ENCODE measurements at regions not wholly inside any gene's neighbourhood (a gene's known extent, or its start where the extent isn't known, plus 50 kb on each side); places are given as distances from the start of the nearest gene placed in this dataset.

DNA sequence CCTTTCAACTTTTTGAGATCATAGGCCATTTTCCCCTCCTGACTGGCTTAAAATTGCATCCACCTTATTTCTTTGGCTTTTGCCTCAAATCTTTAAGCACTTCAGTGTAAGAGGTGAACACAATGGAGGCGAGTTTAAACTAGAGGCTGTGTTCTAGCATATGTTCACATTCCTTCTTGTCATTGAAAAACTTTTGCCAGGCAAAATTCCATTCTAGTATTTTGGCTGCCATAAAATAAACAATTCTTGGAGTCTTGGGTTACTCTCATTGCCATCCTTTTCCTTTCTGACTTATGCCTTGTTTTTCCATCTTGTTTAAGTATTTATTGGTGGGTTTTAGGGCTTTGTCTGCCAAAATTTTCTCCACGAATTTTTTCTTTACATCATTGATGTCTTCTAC, 137.3 kb upstream of the ANXA10 start:
- TF ChIP-seq, protein P1, sequence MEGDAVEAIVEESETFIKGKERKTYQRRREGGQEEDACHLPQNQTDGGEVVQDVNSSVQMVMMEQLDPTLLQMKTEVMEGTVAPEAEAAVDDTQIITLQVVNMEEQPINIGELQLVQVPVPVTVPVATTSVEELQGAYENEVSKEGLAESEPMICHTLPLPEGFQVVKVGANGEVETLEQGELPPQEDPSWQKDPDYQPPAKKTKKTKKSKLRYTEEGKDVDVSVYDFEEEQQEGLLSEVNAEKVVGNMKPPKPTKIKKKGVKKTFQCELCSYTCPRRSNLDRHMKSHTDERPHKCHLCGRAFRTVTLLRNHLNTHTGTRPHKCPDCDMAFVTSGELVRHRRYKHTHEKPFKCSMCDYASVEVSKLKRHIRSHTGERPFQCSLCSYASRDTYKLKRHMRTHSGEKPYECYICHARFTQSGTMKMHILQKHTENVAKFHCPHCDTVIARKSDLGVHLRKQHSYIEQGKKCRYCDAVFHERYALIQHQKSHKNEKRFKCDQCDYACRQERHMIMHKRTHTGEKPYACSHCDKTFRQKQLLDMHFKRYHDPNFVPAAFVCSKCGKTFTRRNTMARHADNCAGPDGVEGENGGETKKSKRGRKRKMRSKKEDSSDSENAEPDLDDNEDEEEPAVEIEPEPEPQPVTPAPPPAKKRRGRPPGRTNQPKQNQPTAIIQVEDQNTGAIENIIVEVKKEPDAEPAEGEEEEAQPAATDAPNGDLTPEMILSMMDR (IDR thresholded peaks at IDR 0.05; ENCODE audit: insufficient read depth, low read length, poor library complexity, severe bottlenecking) = no peak
- no peak for DNase-seq (ENCODE audit: low read depth)
- Histone ChIP-seq H3K27me3 (ENCODE audit: control insufficient read depth, insufficient read depth, low read length) (no peaks in the 10 kb centered on the region), H3K36me3 (ENCODE audit: control insufficient read depth, insufficient read depth, low read length) (no peaks in the 10 kb centered on the region), H3K4me3 (ENCODE audit: low read depth, low read length) (no peak overlapping the region)

- H3K27me3 ChIP-seq (ENCODE audit: control insufficient read depth, insufficient read depth, low read length) = no peaks in the 10 kb centered on the region
- H3K4me3 ChIP-seq (ENCODE audit: low read depth, low read length) = no peak overlapping the region
- TF ChIP-seq, protein P1 (IDR thresholded peaks at IDR 0.05; ENCODE audit: insufficient read depth, low read length, poor library complexity, severe bottlenecking) = no peak
- DNase-seq (ENCODE audit: low read depth) = no peak
- no peaks in the 10 kb centered on the region for H3K36me3 ChIP-seq (ENCODE audit: control insufficient read depth, insufficient read depth, low read length)
Measured at GRCh38 chr4:167956676-167957075, 135.7 kb upstream of the ANXA10 start.

DNA sequence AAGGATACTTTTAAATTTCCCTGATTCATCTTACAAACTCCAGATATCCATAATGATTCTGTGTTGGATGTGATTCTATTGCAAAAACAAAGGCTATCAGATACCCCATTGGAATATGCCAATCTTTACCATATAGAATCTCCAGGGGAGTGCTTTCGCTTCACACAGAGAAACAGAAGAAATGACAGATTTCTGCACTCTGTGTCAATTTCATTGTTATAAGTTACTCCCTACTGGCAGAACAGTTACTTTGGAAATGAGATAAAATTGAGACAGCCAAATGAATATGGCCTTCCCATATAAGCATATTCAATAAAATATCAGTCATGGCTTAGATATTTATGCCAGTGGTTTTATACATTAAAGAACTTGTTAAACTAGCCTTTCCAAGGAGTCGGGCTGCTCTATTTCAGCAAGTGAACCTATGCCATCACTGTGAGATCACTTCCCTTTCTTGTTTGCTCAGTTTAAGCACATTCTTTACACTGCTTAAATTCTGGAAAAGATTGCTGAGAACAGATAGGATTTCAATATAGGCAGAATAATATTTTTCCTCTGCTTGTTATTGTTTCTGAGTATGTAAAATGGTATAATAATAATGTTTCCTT, 127.5 kb upstream of the ANXA10 start:
- Histone ChIP-seq H3K4me3 (ENCODE audit: low read depth, low read length) (no peak overlapping the region), H3K27me3 (ENCODE audit: control insufficient read depth, insufficient read depth, low read length) (no peaks in the 10 kb centered on the region), H3K36me3 (ENCODE audit: control insufficient read depth, insufficient read depth, low read length) (no peaks in the 10 kb centered on the region)
- TF ChIP-seq, protein P1 (IDR thresholded peaks at IDR 0.05; ENCODE audit: insufficient read depth, low read length, poor library complexity, severe bottlenecking) = no peak
- DNase-seq (ENCODE audit: low read depth) = no peak

DNA sequence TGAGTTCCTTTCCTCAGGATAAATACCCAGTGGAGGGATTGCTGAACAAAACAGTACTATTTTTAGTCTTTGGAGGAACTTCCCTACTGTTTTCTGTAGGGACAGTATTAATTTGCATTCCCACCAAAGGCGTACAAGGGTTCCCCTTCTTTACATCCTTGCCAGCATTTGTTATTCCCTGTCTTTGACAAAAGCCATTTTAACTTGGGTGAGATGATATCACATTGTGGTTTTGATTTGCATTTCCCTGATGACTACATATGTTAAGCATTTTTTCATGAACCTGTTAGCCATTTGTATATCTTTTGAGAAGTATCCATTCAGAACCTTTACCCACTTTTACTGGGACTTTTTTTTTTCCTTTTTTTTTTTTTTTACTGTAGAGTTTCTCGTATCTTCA, 126.2 kb upstream of the ANXA10 start:
- no peak overlapping the region for H3K4me3 ChIP-seq (ENCODE audit: low read depth, low read length)
- TF ChIP-seq, protein P1 (IDR thresholded peaks at IDR 0.05; ENCODE audit: insufficient read depth, low read length, poor library complexity, severe bottlenecking) = no peak
- H3K36me3 ChIP-seq (ENCODE audit: control insufficient read depth, insufficient read depth, low read length) = no peaks in the 10 kb centered on the region
- DNase-seq (ENCODE audit: low read depth) = peak; percentile 37
- H3K27me3 ChIP-seq (ENCODE audit: control insufficient read depth, insufficient read depth, low read length) = no peaks in the 10 kb centered on the region

DNA sequence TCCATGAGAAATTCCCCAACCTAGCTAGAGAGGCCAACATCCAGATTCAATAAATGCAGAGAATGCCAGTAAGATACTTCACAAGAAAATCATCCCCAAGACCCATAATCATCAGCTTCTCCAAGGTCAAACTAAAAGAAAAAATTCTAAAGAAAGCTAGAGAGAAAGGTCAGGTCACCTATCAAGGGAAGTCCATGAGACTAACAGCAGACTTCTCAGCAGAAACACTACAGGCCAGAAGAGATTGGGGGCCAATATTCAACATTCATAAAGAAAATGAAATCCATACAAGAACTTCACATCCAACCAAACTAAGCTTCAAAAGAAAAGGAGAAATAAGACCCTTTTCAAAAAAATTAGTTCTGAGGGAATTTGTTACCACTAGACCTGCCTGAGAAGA, 118.8 kb upstream of the ANXA10 start:
- H3K36me3 ChIP-seq (ENCODE audit: control insufficient read depth, insufficient read depth, low read length) = no peaks in the 10 kb centered on the region
- TF ChIP-seq, protein P1 (IDR thresholded peaks at IDR 0.05; ENCODE audit: insufficient read depth, low read length, poor library complexity, severe bottlenecking) = no peak
- no peaks in the 10 kb centered on the region for H3K27me3 ChIP-seq (ENCODE audit: control insufficient read depth, insufficient read depth, low read length)
- H3K4me3 ChIP-seq (ENCODE audit: low read depth, low read length) = no peak overlapping the region
- no peak for DNase-seq (ENCODE audit: low read depth)

DNA sequence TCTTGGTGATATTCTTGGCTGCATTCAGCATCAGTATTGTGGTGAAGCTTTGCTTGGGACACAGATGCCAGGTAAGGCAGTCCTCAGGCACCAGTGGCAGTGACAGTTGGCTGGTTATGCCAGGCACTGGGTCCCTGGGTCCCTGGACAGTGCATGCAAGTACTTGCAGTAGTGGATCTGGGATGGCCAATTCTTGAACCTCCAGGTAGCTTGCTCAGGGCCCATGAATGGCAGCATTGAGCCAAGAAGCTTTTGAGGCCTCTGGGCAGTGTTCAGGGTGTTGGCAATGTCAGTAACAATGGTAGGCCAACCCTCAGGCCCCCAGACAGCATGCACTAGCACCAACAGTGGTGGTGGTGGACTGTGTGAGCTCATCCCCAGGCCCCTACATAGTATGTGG, 106.8 kb upstream of the ANXA10 start:
- Histone ChIP-seq H3K36me3 (ENCODE audit: control insufficient read depth, insufficient read depth, low read length) (no peaks in the 10 kb centered on the region), H3K27me3 (ENCODE audit: control insufficient read depth, insufficient read depth, low read length) (no peaks in the 10 kb centered on the region), H3K4me3 (ENCODE audit: low read depth, low read length) (no peak overlapping the region)
- TF ChIP-seq, protein P1 (IDR thresholded peaks at IDR 0.05; ENCODE audit: insufficient read depth, low read length, poor library complexity, severe bottlenecking) = no peak
- DNase-seq (ENCODE audit: low read depth) = no peak

Measured in kidney epithelial cell (primary cell).